DOHH2 (cell line): ENCODE measurements at regions not wholly inside any gene's neighbourhood (a gene's known extent, or its start where the extent isn't known, plus 50 kb on each side); places are given as distances from the start of the nearest gene placed in this dataset.

ENCODE experiments used
- EZH2phosphoT487 ChIP-seq: fragments of 200-600 bp; sonication (generic); IDR thresholded peaks from 2 replicates; pipeline ENCODE4 v1.6.1; 2017; ENCODE audit warnings: borderline replicate concordance, mild to moderate bottlenecking, antibody characterized with exemption, low read length, moderate library complexity, mixed read lengths
- TF ChIP-seq, protein P1 (sequence below): fragments of 200-600 bp; sonication (generic); IDR thresholded peaks from one replicate; pipeline ENCODE4 v1.5.1; 2014; ENCODE audit warnings: antibody characterized with exemption, mild to moderate bottlenecking, low read depth, low read length; ENCODE audit not compliant: poor library complexity, severe bottlenecking

DNA sequence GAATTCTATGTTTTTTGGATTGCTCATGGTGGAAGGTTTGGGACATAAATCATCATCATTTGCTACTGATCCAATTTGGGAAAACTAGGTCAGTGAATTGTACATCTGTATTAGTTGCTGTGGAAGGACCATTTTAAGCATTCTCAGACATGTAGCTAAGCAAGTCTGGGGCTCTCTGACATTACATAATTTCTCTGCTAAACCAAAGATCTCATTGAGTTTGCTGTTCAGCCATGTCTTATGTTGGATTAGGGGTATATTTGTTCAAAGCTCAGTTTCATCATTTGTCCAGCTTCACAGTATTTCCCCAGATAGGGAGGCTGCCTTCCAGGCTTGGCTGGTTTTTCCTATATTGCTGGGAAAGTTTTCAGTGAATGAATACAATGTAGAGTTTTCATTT, 399.7 kb downstream of the MTX2 start:
- TF ChIP-seq, protein P1, sequence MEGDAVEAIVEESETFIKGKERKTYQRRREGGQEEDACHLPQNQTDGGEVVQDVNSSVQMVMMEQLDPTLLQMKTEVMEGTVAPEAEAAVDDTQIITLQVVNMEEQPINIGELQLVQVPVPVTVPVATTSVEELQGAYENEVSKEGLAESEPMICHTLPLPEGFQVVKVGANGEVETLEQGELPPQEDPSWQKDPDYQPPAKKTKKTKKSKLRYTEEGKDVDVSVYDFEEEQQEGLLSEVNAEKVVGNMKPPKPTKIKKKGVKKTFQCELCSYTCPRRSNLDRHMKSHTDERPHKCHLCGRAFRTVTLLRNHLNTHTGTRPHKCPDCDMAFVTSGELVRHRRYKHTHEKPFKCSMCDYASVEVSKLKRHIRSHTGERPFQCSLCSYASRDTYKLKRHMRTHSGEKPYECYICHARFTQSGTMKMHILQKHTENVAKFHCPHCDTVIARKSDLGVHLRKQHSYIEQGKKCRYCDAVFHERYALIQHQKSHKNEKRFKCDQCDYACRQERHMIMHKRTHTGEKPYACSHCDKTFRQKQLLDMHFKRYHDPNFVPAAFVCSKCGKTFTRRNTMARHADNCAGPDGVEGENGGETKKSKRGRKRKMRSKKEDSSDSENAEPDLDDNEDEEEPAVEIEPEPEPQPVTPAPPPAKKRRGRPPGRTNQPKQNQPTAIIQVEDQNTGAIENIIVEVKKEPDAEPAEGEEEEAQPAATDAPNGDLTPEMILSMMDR, result no peak
- TF ChIP-seq EZH2phosphoT487, result no peak
